Prostate gland (tissue), 2 donors: ENCODE measurements at regions not wholly inside any gene's neighbourhood (a gene's known extent, or its start where the extent isn't known, plus 50 kb on each side); places are given as distances from the start of the nearest gene placed in this dataset.

Experiments
- CTCF ChIP-seq, 4 experiments: fragments of 200-600 bp in 2 of 4; fragments of 450-650 bp in 2 of 4; sonication (generic) in 2 of 4; IDR thresholded peaks; 1 replicate in 3 of 4; 2 replicates in 1 of 4; pipeline ENCODE4 v1.5.1; 2016 to 2019; ENCODE audit warnings: antibody characterized with exemption in 4 of 4, mild to moderate bottlenecking in 2 of 4, moderate library complexity in 2 of 4
- POLR2A ChIP-seq: fragments of 450-650 bp; IDR thresholded peaks from one replicate; pipeline ENCODE4 v1.6.1; 2016; ENCODE audit warnings: antibody characterized with exemption, mild to moderate bottlenecking
- POLR2AphosphoS5 ChIP-seq: sonication (generic); formaldehyde crosslinking; IDR thresholded peaks from one replicate; pipeline ENCODE4 v1.6.1; 2017; ENCODE audit warnings: antibody characterized with exemption

GRCh38 chr4:79176351-79176750, 149.5 kb downstream of the NAA11 start:
- TF ChIP-seq CTCF (IDR thresholded peaks at IDR 0.05) (no peak), POLR2AphosphoS5 (no peak), POLR2A (no peak)
